Activated CD4-positive, alpha-beta memory T cell treated with anti-CD3 and anti-CD28 coated beads for 36 hours (primary cell): ENCODE measurements at regions not wholly inside any gene's neighbourhood (a gene's known extent, or its start where the extent isn't known, plus 50 kb on each side); places are given as distances from the start of the nearest gene placed in this dataset.

Source experiments
- CTCF ChIA-PET: fragments of 350-600 bp; sonication (Branson Sonifier 250); formaldehyde crosslinking; loops from one replicate; lab custom pipeline; 2021; ENCODE audit warnings: antibody characterized with exemption, inconsistent platforms; lab: Charles Lee
- POLR2A ChIA-PET: fragments of 350-600 bp; sonication (Branson Sonifier 250); formaldehyde crosslinking; loops from one replicate; lab custom pipeline; 2021; ENCODE audit warnings: antibody characterized with exemption; lab: Charles Lee
- DNase-seq: peaks from one replicate; pipeline ENCODE4 v3.0.0-alpha.2; 2020
- H3K27ac Mint-ChIP-seq: one replicate; pipeline ENCODE4 v1.8.0; 2021; ENCODE audit warnings: mixed read lengths
- H3K27me3 Mint-ChIP-seq: one replicate; pipeline ENCODE4 v1.8.0; 2021; ENCODE audit warnings: mixed read lengths
- H3K36me3 Mint-ChIP-seq: one replicate; pipeline ENCODE4 v1.8.0; 2021; ENCODE audit warnings: mixed read lengths
- H3K4me1 Mint-ChIP-seq: one replicate; pipeline ENCODE4 v1.8.0; 2021; ENCODE audit warnings: low read depth, mixed read lengths
- H3K4me3 Mint-ChIP-seq: one replicate; pipeline ENCODE4 v1.8.0; 2021; ENCODE audit warnings: mild to moderate bottlenecking, mixed read lengths
- H3K9me3 Mint-ChIP-seq: one replicate; pipeline ENCODE4 v1.8.0; 2021; ENCODE audit warnings: mixed read lengths
- intact Hi-C: fragments of 100-400 bp; cut with micrococcal nuclease; formaldehyde crosslinking; loops from one replicate; pipeline ENCODE4 v1.15.1; 2023

GRCh38 chr2:105634198-105634597 is 110.5 kb upstream of the NCK2 start:
- intact Hi-C loops, result no loop called here
- no peaks in the 10 kb centered on the region for H3K36me3 Mint-ChIP-seq
- no peak overlapping the region for H3K27ac Mint-ChIP-seq
- no peak overlapping the region for H3K4me3 Mint-ChIP-seq
- peaks cover 2% of the 10 kb centered on the region for H3K27me3 Mint-ChIP-seq
- ChIA-PET CTCF (no interaction called here), POLR2A (no interaction called here)
- no peaks in the 10 kb centered on the region for H3K4me1 Mint-ChIP-seq
- no peak for DNase-seq
- no peaks in the 10 kb centered on the region for H3K9me3 Mint-ChIP-seq

- ChIA-PET CTCF (interaction anchor here (0.6 to 0.9 kb wide), 2 partner anchors 210 to 463 kb away, joined by 3 read pairs; no protein-coding TSS in a partner anchor), POLR2A (no interaction called here)
- Mint-ChIP-seq H3K9me3 (peaks cover 2% of the 10 kb centered on the region), H3K36me3 (no peaks in the 10 kb centered on the region), H3K4me3 (no peak overlapping the region), H3K4me1 (no peaks in the 10 kb centered on the region), H3K27ac (no peak overlapping the region), H3K27me3 (peaks cover 7% of the 10 kb centered on the region)
- intact Hi-C loops, result no loop called here
- no peak for DNase-seq
Measured at GRCh38 chr2:105631922-105632321, 112.8 kb upstream of the NCK2 start.

DNA sequence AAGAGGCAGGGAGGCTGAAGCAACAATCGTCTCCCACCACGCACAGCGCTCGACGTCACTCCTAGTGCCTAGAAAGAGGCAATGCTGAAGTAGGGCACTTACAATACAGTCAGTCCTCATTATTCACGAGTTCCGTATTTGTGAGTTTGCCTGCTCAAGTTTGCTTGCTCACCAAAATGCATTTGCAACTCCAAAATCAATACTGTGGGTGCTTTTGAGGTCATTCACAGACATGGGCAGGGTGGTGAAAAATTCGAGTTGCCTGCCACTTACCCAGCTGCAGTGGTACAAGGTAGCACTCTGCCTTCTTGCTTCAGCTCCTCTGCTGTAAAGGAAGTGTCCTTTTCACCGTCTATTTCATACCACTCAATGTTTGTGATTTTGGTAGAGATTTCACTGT is 113.7 kb upstream of the NCK2 start:
- Mint-ChIP-seq H3K9me3 (peaks cover 2% of the 10 kb centered on the region), H3K27me3 (peaks cover 7% of the 10 kb centered on the region), H3K36me3 (no peaks in the 10 kb centered on the region), H3K4me1 (no peaks in the 10 kb centered on the region), H3K27ac (no peak overlapping the region), H3K4me3 (no peak overlapping the region)
- ChIA-PET CTCF (no interaction called here), POLR2A (no interaction called here)
- no peak for DNase-seq
- intact Hi-C loops, result no loop called here

DNA sequence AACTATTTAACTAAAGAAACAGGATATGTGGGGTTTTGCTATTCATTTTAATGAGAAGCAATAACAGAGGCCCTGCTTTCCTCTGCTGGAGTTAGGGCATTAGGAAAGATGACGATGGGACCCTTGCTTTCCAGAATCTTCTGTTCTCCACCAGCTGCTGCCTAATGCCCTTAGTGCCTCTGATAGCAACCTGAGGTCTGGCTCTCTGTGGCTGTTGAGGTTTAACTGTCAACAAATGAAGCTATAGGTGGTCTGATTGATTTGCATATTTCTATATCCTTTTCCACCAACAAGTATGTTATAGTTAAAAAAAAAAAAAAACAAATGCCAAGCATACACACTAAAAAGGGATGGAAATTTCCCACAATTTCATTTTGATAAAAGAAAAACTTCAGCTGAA is 115.1 kb upstream of the NCK2 start:
- Mint-ChIP-seq H3K4me3 (no peak overlapping the region), H3K27ac (no peak overlapping the region), H3K36me3 (no peaks in the 10 kb centered on the region), H3K9me3 (peaks cover 2% of the 10 kb centered on the region), H3K27me3 (peaks cover 7% of the 10 kb centered on the region), H3K4me1 (no peaks in the 10 kb centered on the region)
- DNase-seq, result no peak
- ChIA-PET POLR2A (no interaction called here), CTCF (interaction anchor here (0.7 kb wide), 1 partner anchor 19 kb away, joined by 3 read pairs; no protein-coding TSS in a partner anchor)
- intact Hi-C loops, result no loop called here

DNA sequence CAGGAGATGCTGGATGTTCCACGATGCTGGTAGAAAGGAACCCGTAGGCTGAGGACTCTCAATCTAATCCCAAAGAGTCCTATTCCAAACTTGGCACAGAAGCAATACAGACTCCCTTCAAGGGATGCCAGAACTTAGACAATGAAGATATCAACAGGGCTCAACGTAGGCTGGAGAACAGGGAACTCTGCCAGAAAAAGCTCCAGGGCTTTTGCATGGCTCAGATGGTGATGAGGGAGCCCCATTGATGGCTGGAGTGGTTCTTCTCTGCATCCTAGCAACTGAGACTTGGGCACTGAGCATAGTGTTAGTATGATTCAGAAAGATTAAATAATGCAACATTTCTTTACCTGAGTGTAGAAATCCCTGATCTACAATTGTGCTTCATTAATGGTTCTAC is 117.2 kb upstream of the NCK2 start:
- Mint-ChIP-seq H3K4me1 (no peaks in the 10 kb centered on the region), H3K9me3 (peaks cover 2% of the 10 kb centered on the region), H3K36me3 (no peaks in the 10 kb centered on the region), H3K4me3 (no peak overlapping the region), H3K27ac (no peak overlapping the region), H3K27me3 (peaks cover 5% of the 10 kb centered on the region)
- POLR2A ChIA-PET, result no interaction called here
- CTCF ChIA-PET, result no interaction called here
- intact Hi-C loops, result no loop called here
- no peak for DNase-seq

DNA sequence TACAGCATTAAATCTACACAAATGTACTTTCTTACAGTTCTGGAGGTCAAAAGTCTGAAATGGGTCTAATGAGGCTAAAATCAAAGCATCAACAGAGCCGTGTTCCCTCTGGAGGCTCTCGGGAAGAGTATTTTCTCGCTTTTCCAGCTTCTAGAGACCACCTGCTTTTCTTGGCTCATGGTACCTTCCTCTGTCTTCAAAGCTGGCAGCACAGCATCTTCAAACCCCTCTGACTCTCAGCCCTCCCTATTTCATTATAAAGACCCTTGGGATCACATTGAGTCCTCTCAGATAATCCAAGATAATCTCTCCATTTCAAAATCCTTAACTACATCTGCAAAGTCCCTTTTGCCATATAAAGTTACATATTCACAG is 117.8 kb upstream of the NCK2 start:
- ChIA-PET POLR2A (no interaction called here), CTCF (no interaction called here)
- no peak overlapping the region for H3K4me3 Mint-ChIP-seq
- DNase-seq, result no peak
- no peak overlapping the region for H3K27ac Mint-ChIP-seq
- intact Hi-C loops, result no loop called here
- peaks cover 5% of the 10 kb centered on the region for H3K27me3 Mint-ChIP-seq
- no peaks in the 10 kb centered on the region for H3K36me3 Mint-ChIP-seq
- peaks cover 2% of the 10 kb centered on the region for H3K9me3 Mint-ChIP-seq
- no peaks in the 10 kb centered on the region for H3K4me1 Mint-ChIP-seq

DNA sequence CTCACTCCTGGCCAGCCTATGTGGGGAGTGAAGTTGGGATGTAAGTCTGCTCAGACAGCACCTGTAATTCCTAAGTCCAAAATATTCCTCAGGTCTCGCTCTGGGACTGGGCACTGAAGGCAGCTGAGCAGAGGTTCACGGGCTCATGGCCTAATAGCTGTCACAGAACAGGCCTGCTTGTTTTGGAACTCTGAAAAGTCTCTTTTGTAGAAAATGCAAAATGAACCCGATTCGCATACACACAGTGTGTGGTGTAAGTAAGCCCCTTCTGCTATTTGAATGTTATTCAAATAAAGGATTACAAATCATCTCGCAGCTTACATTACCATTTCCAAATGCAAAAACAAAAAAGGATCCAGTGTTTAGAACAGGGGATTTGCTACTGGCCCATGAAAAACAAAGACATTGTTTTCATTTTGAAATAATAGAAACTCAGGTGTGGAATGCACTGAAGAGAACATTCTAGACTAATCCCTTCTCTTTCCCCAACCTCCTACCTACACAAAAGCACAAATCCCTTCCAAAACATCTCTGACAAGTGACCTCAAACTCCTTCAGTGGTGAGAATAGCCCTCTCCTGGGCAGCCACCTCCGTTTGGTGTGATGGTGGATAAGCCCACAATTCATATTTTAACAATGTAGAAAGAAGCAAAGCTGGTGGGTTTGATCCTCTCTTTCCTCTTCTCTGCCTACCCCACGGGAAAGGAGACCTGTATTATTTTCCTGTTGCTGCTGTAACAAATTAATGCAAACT is 118.3 kb upstream of the NCK2 start:
- intact Hi-C loops, result no loop called here
- Mint-ChIP-seq H3K9me3 (peaks cover 2% of the 10 kb centered on the region), H3K4me3 (no peak overlapping the region), H3K4me1 (no peaks in the 10 kb centered on the region), H3K27me3 (peaks cover 5% of the 10 kb centered on the region), H3K36me3 (no peaks in the 10 kb centered on the region), H3K27ac (no peak overlapping the region)
- no peak for DNase-seq
- CTCF ChIA-PET, result no interaction called here
- POLR2A ChIA-PET, result no interaction called here

DNA sequence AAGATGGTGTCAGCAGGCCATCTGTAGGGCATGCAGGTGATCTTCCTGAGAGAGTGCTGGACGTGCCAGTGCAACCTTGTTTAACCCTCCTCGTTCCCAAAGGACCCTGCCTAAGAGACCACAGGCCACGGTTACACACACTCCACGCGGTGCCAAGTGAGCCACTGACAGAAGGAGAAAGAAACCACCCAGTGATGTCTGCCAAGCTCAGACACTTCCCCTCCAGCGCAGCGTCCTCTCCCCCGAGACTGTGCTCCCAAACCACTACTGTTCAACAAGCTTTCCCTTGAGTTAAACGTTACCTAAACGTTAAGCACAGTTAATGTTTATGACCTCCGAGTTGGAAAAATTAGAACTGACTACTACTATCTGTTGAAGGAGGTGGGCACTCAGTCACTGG is 119.1 kb upstream of the NCK2 start:
- peaks cover 2% of the 10 kb centered on the region for H3K9me3 Mint-ChIP-seq
- POLR2A ChIA-PET, result no interaction called here
- CTCF ChIA-PET, result no interaction called here
- H3K27me3 Mint-ChIP-seq, result peaks cover 5% of the 10 kb centered on the region
- H3K36me3 Mint-ChIP-seq, result no peaks in the 10 kb centered on the region
- H3K4me1 Mint-ChIP-seq, result no peaks in the 10 kb centered on the region
- H3K4me3 Mint-ChIP-seq, result no peak overlapping the region
- H3K27ac Mint-ChIP-seq, result no peak overlapping the region
- DNase-seq, result no peak
- intact Hi-C loops, result no loop called here

DNA sequence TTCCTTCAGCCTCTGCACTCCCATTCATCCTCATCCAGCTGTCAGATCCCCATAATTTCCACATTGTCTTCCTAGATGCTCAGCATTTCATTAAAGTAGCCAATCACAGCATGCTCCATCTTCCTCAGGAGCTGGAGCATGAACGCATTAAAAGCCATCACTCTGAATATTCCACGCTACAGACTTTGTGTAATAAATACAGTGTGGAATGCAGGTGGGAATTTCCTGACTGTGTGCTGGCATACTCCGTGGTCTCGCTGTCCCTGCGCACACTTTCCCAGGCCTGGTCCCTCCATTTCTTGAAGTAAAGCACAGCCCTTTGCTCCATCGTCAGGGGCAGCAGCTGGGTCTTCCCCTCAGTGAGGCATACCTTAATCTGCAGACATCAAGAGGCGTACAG is 123.7 kb upstream of the NCK2 start:
- Mint-ChIP-seq H3K27ac (no peak overlapping the region), H3K9me3 (no peaks in the 10 kb centered on the region), H3K36me3 (no peaks in the 10 kb centered on the region), H3K4me3 (no peak overlapping the region), H3K27me3 (no peaks in the 10 kb centered on the region), H3K4me1 (no peaks in the 10 kb centered on the region)
- CTCF ChIA-PET, result interaction anchor here (0.9 kb wide), 1 partner anchor 42 kb away, joined by 3 read pairs; no protein-coding TSS in a partner anchor
- POLR2A ChIA-PET, result no interaction called here
- intact Hi-C loops, result no loop called here
- no peak for DNase-seq

DNA sequence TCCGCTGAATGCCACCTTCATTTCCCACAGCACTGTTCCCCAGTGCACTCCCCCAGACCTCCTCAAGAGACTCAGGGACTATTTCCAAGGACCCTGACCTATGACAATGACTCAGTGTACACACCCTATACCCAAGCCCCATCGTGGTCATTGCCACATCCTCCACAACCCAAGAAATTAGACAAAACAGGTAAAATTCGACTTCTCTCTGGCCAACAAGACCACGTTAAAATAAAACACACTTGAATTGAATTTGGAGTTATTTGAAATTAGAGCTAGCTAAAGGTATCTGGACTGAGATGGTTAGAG is 126.4 kb upstream of the NCK2 start:
- no peaks in the 10 kb centered on the region for H3K9me3 Mint-ChIP-seq
- intact Hi-C loops, result no loop called here

GRCh38 chr2:105617631-105618350 is 126.9 kb upstream of the NCK2 start:
- H3K4me3 Mint-ChIP-seq, result no peak overlapping the region
- H3K4me1 Mint-ChIP-seq, result no peaks in the 10 kb centered on the region
- intact Hi-C loops, result no loop called here
- ChIA-PET CTCF (no interaction called here), POLR2A (no interaction called here)
- DNase-seq, result no peak
- no peaks in the 10 kb centered on the region for H3K9me3 Mint-ChIP-seq
- no peak overlapping the region for H3K27ac Mint-ChIP-seq
- H3K27me3 Mint-ChIP-seq, result no peaks in the 10 kb centered on the region
- H3K36me3 Mint-ChIP-seq, result no peaks in the 10 kb centered on the region

More for the DNA sequence above, 126.4 kb upstream of the NCK2 start:
- no peaks in the 10 kb centered on the region for H3K27me3 Mint-ChIP-seq
- ChIA-PET POLR2A (no interaction called here), CTCF (no interaction called here)
- no peak for DNase-seq
- H3K36me3 Mint-ChIP-seq, result no peaks in the 10 kb centered on the region
- no peak overlapping the region for H3K27ac Mint-ChIP-seq
- H3K4me3 Mint-ChIP-seq, result no peak overlapping the region
- H3K4me1 Mint-ChIP-seq, result no peaks in the 10 kb centered on the region

GRCh38 chr2:105615305-105615704 is 129.4 kb upstream of the NCK2 start:
- intact Hi-C loops, result no loop called here
- ChIA-PET CTCF (no interaction called here), POLR2A (no interaction called here)
- Mint-ChIP-seq H3K27ac (no peak overlapping the region), H3K27me3 (no peaks in the 10 kb centered on the region), H3K36me3 (no peaks in the 10 kb centered on the region), H3K4me3 (no peak overlapping the region), H3K9me3 (no peaks in the 10 kb centered on the region), H3K4me1 (no peaks in the 10 kb centered on the region)
- DNase-seq, result no peak
